GM19240 (cell line): ENCODE measurements at regions not wholly inside any gene's neighbourhood (a gene's known extent, or its start where the extent isn't known, plus 50 kb on each side); places are given as distances from the start of the nearest gene placed in this dataset.
A peak's percentile ranks its signal among the peaks of the same experiment; 100 is the strongest.

Experiments used
- DNase-seq: peaks from one replicate; pipeline ENCODE4 v3.0.0; 2011; ENCODE audit warnings: low spot score; ENCODE audit not compliant: insufficient read length

GRCh38 chr11:112460141-112460540 lies 199.5 kb upstream of the PLET1 start:
- no peak for DNase-seq

GRCh38 chr11:112464949-112465348 lies 204.3 kb upstream of the PLET1 start:
- no peak for DNase-seq

GRCh38 chr11:112465433-112466024 lies 204.9 kb upstream of the PLET1 start:
- DNase-seq: no peak

GRCh38 chr11:112467721-112468120 lies 207.1 kb upstream of the PLET1 start:
- no peak for DNase-seq

- DNase-seq: no peak
Observed at GRCh38 chr11:112469376-112469775, 208.7 kb upstream of the PLET1 start.

GRCh38 chr11:112470355-112470754 lies 209.7 kb upstream of the PLET1 start:
- DNase-seq: no peak

GRCh38 chr11:112471731-112472130 lies 211.1 kb upstream of the PLET1 start:
- no peak for DNase-seq

GRCh38 chr11:112477152-112477551 lies 216.5 kb upstream of the PLET1 start:
- DNase-seq: no peak

- no peak for DNase-seq
Observed at GRCh38 chr11:112477581-112478317, 217.1 kb upstream of the PLET1 start.

- DNase-seq: no peak
Observed at GRCh38 chr11:112478806-112479205, 218.1 kb upstream of the PLET1 start.

GRCh38 chr11:112481431-112481830 lies 220.8 kb upstream of the PLET1 start:
- no peak for DNase-seq

GRCh38 chr11:112481893-112482292 lies 221.2 kb upstream of the PLET1 start:
- DNase-seq: no peak

GRCh38 chr11:112485280-112485679 lies 224.6 kb upstream of the PLET1 start:
- peak; percentile 5 for DNase-seq

GRCh38 chr11:112497826-112498225 lies 237.2 kb upstream of the PLET1 start:
- no peak for DNase-seq

GRCh38 chr11:112498701-112499100 lies 238.0 kb upstream of the PLET1 start:
- no peak for DNase-seq

GRCh38 chr11:112499153-112499880 lies 238.7 kb upstream of the PLET1 start:
- DNase-seq: no peak

- DNase-seq: no peak
Observed at GRCh38 chr11:112499881-112500204, 239.2 kb upstream of the PLET1 start.

GRCh38 chr11:112503410-112503809 lies 242.8 kb upstream of the PLET1 start:
- DNase-seq: no peak

- no peak for DNase-seq
Observed at GRCh38 chr11:112504056-112504455, 243.4 kb upstream of the PLET1 start.

- DNase-seq: no peak
Observed at GRCh38 chr11:112506852-112507251, 246.2 kb upstream of the PLET1 start.

- DNase-seq: no peak
Observed at GRCh38 chr11:112507281-112507680, 246.6 kb upstream of the PLET1 start.

GRCh38 chr11:112508750-112509149 lies 248.1 kb upstream of the PLET1 start:
- no peak for DNase-seq

GRCh38 chr11:112509300-112509699 lies 248.6 kb upstream of the PLET1 start:
- no peak for DNase-seq
